ENCODE measurements at regions not wholly inside any gene's neighbourhood (a gene's known extent, or its start where the extent isn't known, plus 50 kb on each side); places are given as distances from the start of the nearest gene placed in this dataset.

GRCh38 chr17:79410681-79411080, 200.2 kb downstream of the RBFOX3 start:
- TF ChIP-seq, protein P1, sequence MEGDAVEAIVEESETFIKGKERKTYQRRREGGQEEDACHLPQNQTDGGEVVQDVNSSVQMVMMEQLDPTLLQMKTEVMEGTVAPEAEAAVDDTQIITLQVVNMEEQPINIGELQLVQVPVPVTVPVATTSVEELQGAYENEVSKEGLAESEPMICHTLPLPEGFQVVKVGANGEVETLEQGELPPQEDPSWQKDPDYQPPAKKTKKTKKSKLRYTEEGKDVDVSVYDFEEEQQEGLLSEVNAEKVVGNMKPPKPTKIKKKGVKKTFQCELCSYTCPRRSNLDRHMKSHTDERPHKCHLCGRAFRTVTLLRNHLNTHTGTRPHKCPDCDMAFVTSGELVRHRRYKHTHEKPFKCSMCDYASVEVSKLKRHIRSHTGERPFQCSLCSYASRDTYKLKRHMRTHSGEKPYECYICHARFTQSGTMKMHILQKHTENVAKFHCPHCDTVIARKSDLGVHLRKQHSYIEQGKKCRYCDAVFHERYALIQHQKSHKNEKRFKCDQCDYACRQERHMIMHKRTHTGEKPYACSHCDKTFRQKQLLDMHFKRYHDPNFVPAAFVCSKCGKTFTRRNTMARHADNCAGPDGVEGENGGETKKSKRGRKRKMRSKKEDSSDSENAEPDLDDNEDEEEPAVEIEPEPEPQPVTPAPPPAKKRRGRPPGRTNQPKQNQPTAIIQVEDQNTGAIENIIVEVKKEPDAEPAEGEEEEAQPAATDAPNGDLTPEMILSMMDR (IDR thresholded peaks at IDR 0.05) = no peak
- TF ChIP-seq POLR2A (IDR thresholded peaks at IDR 0.05) = no peak
